GM12891 (cell line): ENCODE measurements at regions not wholly inside any gene's neighbourhood (a gene's known extent, or its start where the extent isn't known, plus 50 kb on each side); places are given as distances from the start of the nearest gene placed in this dataset.

Source experiments
- PAX5 ChIP-seq: IDR thresholded peaks from 2 replicates; pipeline ENCODE4 v1.6.1; 2011; ENCODE audit warnings: low read length, moderate library complexity, mild to moderate bottlenecking; ENCODE audit not compliant: insufficient read depth, severe bottlenecking
- POLR2A ChIP-seq: IDR thresholded peaks from 2 replicates; pipeline ENCODE4 v1.6.1; 2011; ENCODE audit warnings: low read depth, low read length, control low read depth
- POLR2AphosphoS5 ChIP-seq: IDR thresholded peaks from 2 replicates; pipeline ENCODE4 v1.6.1; 2011; ENCODE audit warnings: low read depth, low read length, control low read depth
- POU2F2 ChIP-seq: IDR thresholded peaks from 2 replicates; pipeline ENCODE4 v1.6.1; 2011; ENCODE audit warnings: low read depth, mild to moderate bottlenecking, control low read depth, low read length, moderate library complexity
- SPI1 ChIP-seq: IDR thresholded peaks from 2 replicates; pipeline ENCODE4 v1.6.1; 2011; ENCODE audit warnings: low read depth, low read length, control low read depth
- TAF1 ChIP-seq: IDR thresholded peaks from 2 replicates; pipeline ENCODE4 v1.6.1; 2011; ENCODE audit warnings: low read depth, low read length, control low read depth

GRCh38 chr6:156189195-156189594, 588.0 kb upstream of the ARID1B start:
- no peak for TF ChIP-seq POLR2AphosphoS5
- no peak for TF ChIP-seq POLR2A
- TF ChIP-seq POU2F2 = no peak
- TF ChIP-seq PAX5 = no peak
- TF ChIP-seq TAF1 = no peak
- TF ChIP-seq SPI1 = no peak
